HL-60 (cell line): ENCODE measurements at regions not wholly inside any gene's neighbourhood (a gene's known extent, or its start where the extent isn't known, plus 50 kb on each side); places are given as distances from the start of the nearest gene placed in this dataset.

Source experiments
- DNase-seq, 2 experiments: peaks; one replicate each; pipeline ENCODE4 v3.0.0-alpha.2; 2010 to 2020; ENCODE audit warnings: low read depth in 1 of 2, low spot score in 1 of 2
- H3K27ac ChIP-seq: fragments of 250-450 bp; sonication (Bioruptor Pico); replicated peaks from 2 replicates; pipeline ENCODE4 v1.5.1; 2020; ENCODE audit warnings: mild to moderate bottlenecking, moderate library complexity
- H3K27me3 ChIP-seq: fragments of 250-450 bp; sonication (Bioruptor Pico); 2 replicates; pipeline ENCODE4 v1.5.1; 2021; ENCODE audit warnings: mild to moderate bottlenecking, moderate library complexity; ENCODE audit not compliant: insufficient read depth, poor library complexity, severe bottlenecking
- H3K4me3 ChIP-seq: replicated peaks from 2 replicates; pipeline ENCODE4 v1.5.1; 2011; ENCODE audit warnings: mild to moderate bottlenecking, control low read depth, low read length; ENCODE audit not compliant: insufficient read depth
- GABPA ChIP-seq: IDR thresholded peaks from 2 replicates; pipeline ENCODE4 v1.6.1; 2012; ENCODE audit warnings: low read depth
- POLR2AphosphoS5 ChIP-seq: IDR thresholded peaks from 2 replicates; pipeline ENCODE4 v1.6.1; 2012; ENCODE audit warnings: low read depth
- REST ChIP-seq: IDR thresholded peaks from 2 replicates; pipeline ENCODE4 v1.6.1; 2012; ENCODE audit warnings: low read depth; ENCODE audit not compliant: insufficient replicate concordance
- SPI1 ChIP-seq: IDR thresholded peaks from 2 replicates; pipeline ENCODE4 v1.6.1; 2012; ENCODE audit warnings: low read depth, mild to moderate bottlenecking, borderline replicate concordance
- TF ChIP-seq, protein P1 (sequence below): IDR thresholded peaks from one replicate; pipeline ENCODE4 v1.5.1; 2011; ENCODE audit warnings: low read length, control low read depth, inconsistent platforms; ENCODE audit not compliant: insufficient read depth

GRCh38 chr5:71932655-71933338, 174.5 kb upstream of the MAP1B start:
- Histone ChIP-seq H3K27ac (no peak overlapping the region), H3K27me3 (no peaks in the 10 kb centered on the region), H3K4me3 (no peak overlapping the region)
- no peak for DNase-seq
- no peak for TF ChIP-seq GABPA

DNA sequence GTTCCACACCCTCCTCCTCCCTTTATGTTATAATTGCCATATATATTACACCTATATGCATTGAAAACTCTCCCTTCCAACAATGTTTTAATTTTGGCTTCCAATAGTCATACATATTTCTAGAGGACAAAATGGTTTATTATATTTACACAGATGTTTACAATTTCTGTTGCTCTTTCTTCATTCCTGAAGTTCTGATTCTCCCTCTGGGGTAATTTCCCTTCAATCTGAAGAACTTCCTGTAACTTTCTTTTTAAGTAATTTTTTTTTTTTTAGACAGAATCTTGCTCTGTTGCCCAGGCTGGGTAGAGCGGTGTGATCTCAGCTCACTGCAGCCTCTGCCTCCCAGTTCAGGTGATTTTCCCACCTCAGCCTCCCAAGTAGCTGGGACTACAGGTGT, 173.0 kb upstream of the MAP1B start:
- TF ChIP-seq POLR2AphosphoS5 (no peak), SPI1 (no peak), GABPA (no peak), REST (no peak)
- TF ChIP-seq, protein P1, sequence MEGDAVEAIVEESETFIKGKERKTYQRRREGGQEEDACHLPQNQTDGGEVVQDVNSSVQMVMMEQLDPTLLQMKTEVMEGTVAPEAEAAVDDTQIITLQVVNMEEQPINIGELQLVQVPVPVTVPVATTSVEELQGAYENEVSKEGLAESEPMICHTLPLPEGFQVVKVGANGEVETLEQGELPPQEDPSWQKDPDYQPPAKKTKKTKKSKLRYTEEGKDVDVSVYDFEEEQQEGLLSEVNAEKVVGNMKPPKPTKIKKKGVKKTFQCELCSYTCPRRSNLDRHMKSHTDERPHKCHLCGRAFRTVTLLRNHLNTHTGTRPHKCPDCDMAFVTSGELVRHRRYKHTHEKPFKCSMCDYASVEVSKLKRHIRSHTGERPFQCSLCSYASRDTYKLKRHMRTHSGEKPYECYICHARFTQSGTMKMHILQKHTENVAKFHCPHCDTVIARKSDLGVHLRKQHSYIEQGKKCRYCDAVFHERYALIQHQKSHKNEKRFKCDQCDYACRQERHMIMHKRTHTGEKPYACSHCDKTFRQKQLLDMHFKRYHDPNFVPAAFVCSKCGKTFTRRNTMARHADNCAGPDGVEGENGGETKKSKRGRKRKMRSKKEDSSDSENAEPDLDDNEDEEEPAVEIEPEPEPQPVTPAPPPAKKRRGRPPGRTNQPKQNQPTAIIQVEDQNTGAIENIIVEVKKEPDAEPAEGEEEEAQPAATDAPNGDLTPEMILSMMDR, result no peak
- H3K27ac ChIP-seq, result no peak overlapping the region
- DNase-seq, result no peak
- H3K4me3 ChIP-seq, result no peak overlapping the region
- no peaks in the 10 kb centered on the region for H3K27me3 ChIP-seq

- Histone ChIP-seq H3K4me3 (no peak overlapping the region), H3K27me3 (no peaks in the 10 kb centered on the region), H3K27ac (no peak overlapping the region)
- no peak for DNase-seq
- TF ChIP-seq, protein P1, result no peak
- TF ChIP-seq REST (no peak), SPI1 (no peak), GABPA (no peak), POLR2AphosphoS5 (no peak)
Measured at GRCh38 chr5:71937921-71938698, 169.2 kb upstream of the MAP1B start.

GRCh38 chr5:71938895-71939294, 168.4 kb upstream of the MAP1B start:
- no peak overlapping the region for H3K27ac ChIP-seq
- DNase-seq, result no peak
- no peaks in the 10 kb centered on the region for H3K27me3 ChIP-seq
- no peak overlapping the region for H3K4me3 ChIP-seq
- TF ChIP-seq POLR2AphosphoS5, result no peak
